Activated B cell treated with CpG ODN at 0.5 μM for 24 hours (primary cell): ENCODE measurements at regions not wholly inside any gene's neighbourhood (a gene's known extent, or its start where the extent isn't known, plus 50 kb on each side); places are given as distances from the start of the nearest gene placed in this dataset.

Experiments
- ATAC-seq: fragments of 200-7000 bp; cut with Tn5 transposase; one replicate; pipeline ENCODE4 v1.10.0; 2021; ENCODE audit warnings: low read depth, mild to moderate bottlenecking, moderate library complexity
- CTCF ChIA-PET: fragments of 350-600 bp; sonication (Branson Sonifier 250); formaldehyde crosslinking; loops from one replicate; lab custom pipeline; 2021; ENCODE audit warnings: antibody characterized with exemption; lab: Charles Lee
- POLR2A ChIA-PET: fragments of 350-600 bp; sonication (Branson Sonifier 250); formaldehyde crosslinking; loops from one replicate; lab custom pipeline; 2021; ENCODE audit warnings: antibody characterized with exemption; lab: Charles Lee
- DNase-seq: peaks from one replicate; pipeline ENCODE4 v3.0.0; 2022
- H3K27ac Mint-ChIP-seq: one replicate; pipeline ENCODE4 v1.8.0; 2020; ENCODE audit warnings: mixed read lengths
- H3K27me3 Mint-ChIP-seq: one replicate; pipeline ENCODE4 v1.8.0; 2021; ENCODE audit warnings: mixed read lengths
- H3K36me3 Mint-ChIP-seq: one replicate; pipeline ENCODE4 v1.8.0; 2021; ENCODE audit warnings: low read depth, mixed read lengths
- H3K4me1 Mint-ChIP-seq: one replicate; pipeline ENCODE4 v1.8.0; 2021; ENCODE audit warnings: mixed read lengths
- H3K4me3 Mint-ChIP-seq: one replicate; pipeline ENCODE4 v1.8.0; 2020; ENCODE audit warnings: mild to moderate bottlenecking, mixed read lengths
- H3K9me3 Mint-ChIP-seq: one replicate; pipeline ENCODE4 v1.8.0; 2020; ENCODE audit warnings: mixed read lengths
- intact Hi-C: fragments of 100-400 bp; cut with micrococcal nuclease; formaldehyde crosslinking; loops from one replicate; pipeline ENCODE4 v1.15.1; 2024
- TF ChIP-seq, protein P1 (sequence below): fragments of 200-600 bp; IDR thresholded peaks from one replicate; pipeline ENCODE4 v1.8.0; 2022; ENCODE audit warnings: antibody characterized with exemption, mild to moderate bottlenecking

DNA sequence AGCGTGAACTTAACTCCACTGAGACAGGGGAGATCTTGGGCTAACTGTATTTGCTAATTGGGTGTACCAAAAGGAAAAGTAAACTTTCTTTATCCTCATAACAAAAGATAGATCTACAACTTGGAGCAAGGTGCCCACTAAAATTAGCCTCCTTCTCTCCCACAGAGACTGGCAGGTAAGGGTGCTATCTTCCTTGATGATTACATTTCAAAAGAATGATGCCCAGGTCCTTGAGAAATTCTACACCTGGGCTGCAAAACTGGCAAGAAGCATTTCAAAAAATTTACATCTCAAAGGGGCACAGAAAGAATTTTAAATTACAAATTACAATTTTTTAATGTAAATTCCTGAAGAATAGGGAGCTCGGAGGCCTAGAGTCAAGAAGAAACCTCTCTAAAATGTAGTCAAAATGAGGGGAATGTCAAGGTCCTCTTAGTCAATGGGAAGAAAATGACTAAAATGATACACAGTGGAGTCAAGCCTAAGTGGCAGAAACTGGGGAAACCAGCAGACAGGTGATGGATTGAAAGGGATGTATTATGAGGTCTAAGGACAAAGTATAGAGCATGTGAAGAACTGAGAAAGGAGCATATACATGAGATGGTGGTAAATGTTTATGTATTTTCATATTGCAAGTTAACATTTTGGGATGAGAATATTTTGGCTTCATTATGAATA is 348.3 kb upstream of the TUSC1 start:
- Mint-ChIP-seq H3K36me3 (no peaks in the 10 kb centered on the region), H3K27me3 (no peaks in the 10 kb centered on the region), H3K9me3 (peaks cover 7% of the 10 kb centered on the region), H3K27ac (no peak overlapping the region), H3K4me1 (no peaks in the 10 kb centered on the region), H3K4me3 (no peak overlapping the region)
- ATAC-seq (no peak), DNase-seq (no peak)
- TF ChIP-seq, protein P1, sequence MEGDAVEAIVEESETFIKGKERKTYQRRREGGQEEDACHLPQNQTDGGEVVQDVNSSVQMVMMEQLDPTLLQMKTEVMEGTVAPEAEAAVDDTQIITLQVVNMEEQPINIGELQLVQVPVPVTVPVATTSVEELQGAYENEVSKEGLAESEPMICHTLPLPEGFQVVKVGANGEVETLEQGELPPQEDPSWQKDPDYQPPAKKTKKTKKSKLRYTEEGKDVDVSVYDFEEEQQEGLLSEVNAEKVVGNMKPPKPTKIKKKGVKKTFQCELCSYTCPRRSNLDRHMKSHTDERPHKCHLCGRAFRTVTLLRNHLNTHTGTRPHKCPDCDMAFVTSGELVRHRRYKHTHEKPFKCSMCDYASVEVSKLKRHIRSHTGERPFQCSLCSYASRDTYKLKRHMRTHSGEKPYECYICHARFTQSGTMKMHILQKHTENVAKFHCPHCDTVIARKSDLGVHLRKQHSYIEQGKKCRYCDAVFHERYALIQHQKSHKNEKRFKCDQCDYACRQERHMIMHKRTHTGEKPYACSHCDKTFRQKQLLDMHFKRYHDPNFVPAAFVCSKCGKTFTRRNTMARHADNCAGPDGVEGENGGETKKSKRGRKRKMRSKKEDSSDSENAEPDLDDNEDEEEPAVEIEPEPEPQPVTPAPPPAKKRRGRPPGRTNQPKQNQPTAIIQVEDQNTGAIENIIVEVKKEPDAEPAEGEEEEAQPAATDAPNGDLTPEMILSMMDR = no peak
- ChIA-PET CTCF (no interaction called here), POLR2A (no interaction called here)
- intact Hi-C loops = no loop called here

DNA sequence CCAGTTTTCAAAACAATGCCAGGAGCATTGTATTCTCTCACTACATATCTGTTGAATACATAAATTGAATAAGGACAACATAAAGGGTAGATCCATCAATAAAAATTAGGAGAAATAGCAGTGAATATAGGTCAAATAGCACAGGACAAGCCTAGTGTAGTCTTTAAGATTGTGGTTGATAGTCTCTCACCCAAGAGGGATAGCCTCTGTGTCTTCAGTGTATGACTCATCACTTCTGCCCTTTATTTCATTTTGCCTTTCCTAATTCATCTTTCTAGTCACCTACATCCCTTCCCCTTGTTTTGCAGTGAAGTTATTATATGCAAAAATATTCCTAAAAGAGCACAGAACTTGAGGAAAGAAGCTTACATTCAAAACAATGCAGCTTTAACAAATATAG is 335.0 kb upstream of the TUSC1 start:
- Mint-ChIP-seq H3K27me3 (no peaks in the 10 kb centered on the region), H3K36me3 (no peaks in the 10 kb centered on the region), H3K4me1 (no peaks in the 10 kb centered on the region), H3K4me3 (no peak overlapping the region), H3K9me3 (peaks cover 10% of the 10 kb centered on the region), H3K27ac (no peak overlapping the region)
- no peak for ATAC-seq
- POLR2A ChIA-PET = no interaction called here
- CTCF ChIA-PET = no interaction called here
- DNase-seq = no peak
- TF ChIP-seq, protein P1 = no peak
- intact Hi-C loops = no loop called here

DNA sequence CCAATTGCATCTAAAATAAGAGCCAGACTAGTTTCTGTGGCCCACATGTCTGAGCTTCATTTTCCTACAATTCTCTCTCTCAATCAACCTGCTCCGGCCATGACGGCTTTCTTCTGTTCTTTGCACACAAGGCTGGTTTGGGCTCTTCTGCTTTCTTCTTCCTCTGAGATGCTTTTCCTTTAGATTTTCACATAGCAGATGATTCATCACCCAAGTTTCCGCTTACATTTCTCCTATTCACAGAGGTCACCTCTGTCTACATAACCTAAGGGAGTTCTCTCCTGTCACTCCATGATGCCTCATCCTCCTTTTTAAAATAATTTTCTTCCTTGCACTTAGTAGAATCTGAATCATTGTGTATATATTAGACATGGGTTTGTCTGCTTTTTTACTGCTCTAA is 334.6 kb upstream of the TUSC1 start:
- Mint-ChIP-seq H3K4me1 (no peaks in the 10 kb centered on the region), H3K36me3 (no peaks in the 10 kb centered on the region), H3K4me3 (no peak overlapping the region), H3K27me3 (no peaks in the 10 kb centered on the region), H3K9me3 (peaks cover 7% of the 10 kb centered on the region), H3K27ac (no peak overlapping the region)
- ChIA-PET CTCF (no interaction called here), POLR2A (no interaction called here)
- intact Hi-C loops = no loop called here
- TF ChIP-seq, protein P1 = no peak
- no peak for ATAC-seq
- no peak for DNase-seq

DNA sequence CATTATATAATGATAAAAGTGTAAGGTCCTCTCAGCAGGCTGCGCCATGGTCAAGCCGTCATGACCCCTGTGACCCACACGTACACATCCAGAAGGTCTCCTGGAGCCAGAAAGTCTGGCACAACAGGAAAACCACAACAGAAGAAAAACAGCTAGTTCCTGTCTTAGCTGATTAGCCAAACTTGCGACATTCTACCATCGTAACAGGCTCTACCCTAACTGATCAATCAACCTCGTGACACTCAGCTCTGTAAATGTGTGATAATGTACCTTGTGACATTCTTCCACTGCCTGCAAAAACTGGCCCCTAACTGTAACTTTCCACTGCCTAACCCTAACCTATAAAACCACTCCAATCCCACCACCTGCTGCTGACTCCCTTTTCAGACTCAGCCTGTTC is 316.4 kb upstream of the TUSC1 start:
- ChIA-PET CTCF (no interaction called here), POLR2A (no interaction called here)
- Mint-ChIP-seq H3K4me1 (no peaks in the 10 kb centered on the region), H3K27me3 (no peaks in the 10 kb centered on the region), H3K9me3 (peaks cover 16% of the 10 kb centered on the region), H3K4me3 (no peak overlapping the region), H3K36me3 (no peaks in the 10 kb centered on the region), H3K27ac (no peak overlapping the region)
- no peak for ATAC-seq
- intact Hi-C loops = no loop called here
- TF ChIP-seq, protein P1 = no peak
- no peak for DNase-seq

DNA sequence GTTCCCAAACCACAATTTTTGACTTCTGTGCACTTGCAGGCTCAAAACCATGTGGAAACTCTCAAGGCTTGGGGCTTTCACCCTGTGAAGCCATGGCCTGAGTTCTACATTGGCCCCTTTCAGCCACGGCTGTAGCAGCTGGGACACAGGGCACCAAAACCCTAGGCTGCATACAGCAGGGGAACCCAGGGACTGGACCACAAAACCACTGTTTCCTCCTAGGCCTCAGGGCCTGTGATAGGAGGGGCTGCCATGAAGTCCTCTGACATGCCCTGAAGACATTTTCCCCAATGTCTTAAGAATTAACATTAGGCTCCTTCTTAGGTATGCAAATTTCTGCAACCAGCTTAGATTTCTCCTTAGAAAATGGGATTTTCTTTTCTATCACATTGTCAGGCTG is 312.1 kb upstream of the TUSC1 start:
- CTCF ChIA-PET = no interaction called here
- no peak for ATAC-seq
- no peaks in the 10 kb centered on the region for H3K36me3 Mint-ChIP-seq

More for the DNA sequence above, 312.1 kb upstream of the TUSC1 start:
- intact Hi-C loops = no loop called here
- POLR2A ChIA-PET = no interaction called here
- H3K4me3 Mint-ChIP-seq = no peak overlapping the region
- H3K27me3 Mint-ChIP-seq = no peaks in the 10 kb centered on the region
- H3K4me1 Mint-ChIP-seq = no peaks in the 10 kb centered on the region
- peaks cover 26% of the 10 kb centered on the region for H3K9me3 Mint-ChIP-seq
- no peak for DNase-seq
- TF ChIP-seq, protein P1 = no peak
- no peak overlapping the region for H3K27ac Mint-ChIP-seq
